Panc1 (cell line): ENCODE measurements at regions not wholly inside any gene's neighbourhood (a gene's known extent, or its start where the extent isn't known, plus 50 kb on each side); places are given as distances from the start of the nearest gene placed in this dataset.

Experiments used
- ATAC-seq: fragments of 200-7000 bp; cut with Tn5 transposase; 2 replicates; pipeline ENCODE4 v1.9.1; 2020; ENCODE audit warnings: mild to moderate bottlenecking, moderate library complexity
- BruUV-seq: library from RNA; stranded (reverse); fragments of 400-500 nt; replicated peaks from 2 replicates; lab custom pipeline; 2021; lab: Mats Ljungman, UMichigan
- CTCF ChIA-PET: fragments of 300-600 bp; sonication (Branson Sonifier 250); formaldehyde crosslinking; loops from one replicate; lab custom pipeline; 2022; ENCODE audit warnings: antibody characterized with exemption; lab: Charles Lee
- POLR2A ChIA-PET: fragments of 300-600 bp; sonication (Branson Sonifier 250); formaldehyde crosslinking; loops from one replicate; lab custom pipeline; 2022; ENCODE audit warnings: antibody characterized with exemption; lab: Charles Lee
- DNase-seq: peaks from one replicate; pipeline ENCODE4 v3.0.0-alpha.2; 2010; ENCODE audit warnings: low read depth, low spot score
- H3K27ac ChIP-seq: 2 replicates; pipeline ENCODE4 v1.5.1; 2011; ENCODE audit warnings: mild to moderate bottlenecking, low read length, inconsistent platforms
- H3K27me3 ChIP-seq: fragments of 200-500 bp; sonication (Bioruptor generic); 2 replicates; pipeline ENCODE4 v1.6.0; 2014; ENCODE audit warnings: low read length, inconsistent platforms; ENCODE audit not compliant: control insufficient read depth, insufficient read depth
- H3K36me3 ChIP-seq: fragments of 200-500 bp; sonication (Bioruptor generic); 2 replicates; pipeline ENCODE4 v1.5.1; 2014; ENCODE audit warnings: inconsistent platforms, mild to moderate bottlenecking, low read length, moderate library complexity; ENCODE audit not compliant: control insufficient read depth, insufficient read depth
- H3K4me1 ChIP-seq: 2 replicates; pipeline ENCODE4 v1.5.1; 2011; ENCODE audit warnings: inconsistent platforms, mild to moderate bottlenecking, low read length, moderate library complexity; ENCODE audit not compliant: control insufficient read depth, insufficient read depth
- H3K4me3 ChIP-seq, 2 experiments: 2 replicates each; pipeline ENCODE4 v1.5.1; 2011 to 2012; ENCODE audit warnings: low read depth in 2 of 2, low read length in 2 of 2, mild to moderate bottlenecking in 2 of 2, inconsistent platforms in 1 of 2, moderate library complexity in 1 of 2
- H3K9me3 ChIP-seq: fragments of 200-500 bp; sonication (Bioruptor generic); 2 replicates; pipeline ENCODE4 v1.5.1; 2014; ENCODE audit warnings: low read depth, mild to moderate bottlenecking, inconsistent platforms, low read length, moderate library complexity; ENCODE audit not compliant: control insufficient read depth, insufficient read depth
- CTCF ChIP-seq: fragments of 450-650 bp; IDR thresholded peaks from 2 replicates; pipeline ENCODE4 v1.5.1; 2017; ENCODE audit warnings: mild to moderate bottlenecking
- POLR2AphosphoS5 ChIP-seq: IDR thresholded peaks from 2 replicates; pipeline ENCODE4 v1.6.1; 2012; ENCODE audit warnings: mild to moderate bottlenecking, low read depth, low read length, moderate library complexity
- REST ChIP-seq, 2 experiments: IDR thresholded peaks; 2 replicates each; pipeline ENCODE4 v1.6.1; 2011 to 2012; ENCODE audit warnings: low read depth in 2 of 2, control low read depth in 1 of 2, low read length in 1 of 2, mild to moderate bottlenecking in 1 of 2, moderate library complexity in 1 of 2; ENCODE audit not compliant: insufficient read depth in 1 of 2
- SIN3A ChIP-seq: IDR thresholded peaks from 2 replicates; pipeline ENCODE4 v1.6.1; 2012; ENCODE audit warnings: low read depth, mild to moderate bottlenecking, low read length, moderate library complexity, borderline replicate concordance; ENCODE audit not compliant: insufficient read depth
- TCF7L2 ChIP-seq: IDR thresholded peaks from 2 replicates; pipeline ENCODE4 v1.6.1; 2011; ENCODE audit warnings: mild to moderate bottlenecking, low read depth, low read length, inconsistent platforms
- in situ Hi-C: cut with HindIII; loops from 2 replicates; pipeline ENCODE4 v1.10.0; 2016; ENCODE audit warnings: low sequenced_read_pairs, low pct_unique_long_range_greater_than_20kb
- intact Hi-C: fragments of 100-400 bp; cut with micrococcal nuclease; formaldehyde crosslinking; loops from one replicate; pipeline ENCODE4 v1.10.0; 2022; ENCODE audit not compliant: unreplicated experiment

- ChIA-PET CTCF (no interaction called here), POLR2A (no interaction called here)
- Histone ChIP-seq H3K4me3 (no peak overlapping the region), H3K27ac (no peak overlapping the region), H3K36me3 (no peaks in the 10 kb centered on the region), H3K27me3 (no peaks in the 10 kb centered on the region), H3K9me3 (no peaks in the 10 kb centered on the region), H3K4me1 (no peaks in the 10 kb centered on the region)
- no peak for DNase-seq
- intact Hi-C loops = no loop called here
- in situ Hi-C loops = no loop called here
- BruUV-seq = no TSS peak
- TF ChIP-seq SIN3A = no peak
- no peak for TF ChIP-seq POLR2AphosphoS5
- no peak for TF ChIP-seq REST (IDR thresholded peaks at IDR 0.05; ENCODE audit: insufficient read depth in 1 of 2, low read depth in 2 of 2, low read length in 1 of 2)
- TF ChIP-seq TCF7L2 = no peak
- no peak for TF ChIP-seq CTCF
- no peak for ATAC-seq
Measured at GRCh38 chr4:37767019-37767418, 59.5 kb upstream of the PGM2 start.

- H3K4me1 ChIP-seq = no peaks in the 10 kb centered on the region
- DNase-seq = no peak
- no peaks in the 10 kb centered on the region for H3K9me3 ChIP-seq
- no peak overlapping the region for H3K27ac ChIP-seq
- CTCF ChIA-PET = no interaction called here
- intact Hi-C loops = no loop called here
- no peak overlapping the region for H3K4me3 ChIP-seq
- POLR2A ChIA-PET = no interaction called here
- no peak for ATAC-seq
- no peaks in the 10 kb centered on the region for H3K36me3 ChIP-seq
- no peak for TF ChIP-seq POLR2AphosphoS5
- no peaks in the 10 kb centered on the region for H3K27me3 ChIP-seq
- in situ Hi-C loops = no loop called here
- no TSS peak for BruUV-seq
Measured at GRCh38 chr4:37765741-37766140, 60.7 kb upstream of the PGM2 start.

- in situ Hi-C loops = no loop called here
- BruUV-seq = no TSS peak
- Histone ChIP-seq H3K4me1 (no peaks in the 10 kb centered on the region), H3K9me3 (no peaks in the 10 kb centered on the region), H3K27ac (no peak overlapping the region), H3K36me3 (no peaks in the 10 kb centered on the region), H3K4me3 (no peak overlapping the region), H3K27me3 (no peaks in the 10 kb centered on the region)
- CTCF ChIA-PET = no interaction called here
- intact Hi-C loops = no loop called here
- no peak for ATAC-seq
- no peak for TF ChIP-seq TCF7L2
- no peak for TF ChIP-seq POLR2AphosphoS5
- TF ChIP-seq SIN3A = no peak
- no peak for TF ChIP-seq REST (IDR thresholded peaks at IDR 0.05; ENCODE audit: insufficient read depth in 1 of 2, low read depth in 2 of 2, low read length in 1 of 2)
- no peak for TF ChIP-seq CTCF
- POLR2A ChIA-PET = no interaction called here
- DNase-seq = no peak
Measured at GRCh38 chr4:37763831-37764230, 62.7 kb upstream of the PGM2 start.
